ENCODE measurements at regions not wholly inside any gene's neighbourhood (a gene's known extent, or its start where the extent isn't known, plus 50 kb on each side); places are given as distances from the start of the nearest gene placed in this dataset.

DNA sequence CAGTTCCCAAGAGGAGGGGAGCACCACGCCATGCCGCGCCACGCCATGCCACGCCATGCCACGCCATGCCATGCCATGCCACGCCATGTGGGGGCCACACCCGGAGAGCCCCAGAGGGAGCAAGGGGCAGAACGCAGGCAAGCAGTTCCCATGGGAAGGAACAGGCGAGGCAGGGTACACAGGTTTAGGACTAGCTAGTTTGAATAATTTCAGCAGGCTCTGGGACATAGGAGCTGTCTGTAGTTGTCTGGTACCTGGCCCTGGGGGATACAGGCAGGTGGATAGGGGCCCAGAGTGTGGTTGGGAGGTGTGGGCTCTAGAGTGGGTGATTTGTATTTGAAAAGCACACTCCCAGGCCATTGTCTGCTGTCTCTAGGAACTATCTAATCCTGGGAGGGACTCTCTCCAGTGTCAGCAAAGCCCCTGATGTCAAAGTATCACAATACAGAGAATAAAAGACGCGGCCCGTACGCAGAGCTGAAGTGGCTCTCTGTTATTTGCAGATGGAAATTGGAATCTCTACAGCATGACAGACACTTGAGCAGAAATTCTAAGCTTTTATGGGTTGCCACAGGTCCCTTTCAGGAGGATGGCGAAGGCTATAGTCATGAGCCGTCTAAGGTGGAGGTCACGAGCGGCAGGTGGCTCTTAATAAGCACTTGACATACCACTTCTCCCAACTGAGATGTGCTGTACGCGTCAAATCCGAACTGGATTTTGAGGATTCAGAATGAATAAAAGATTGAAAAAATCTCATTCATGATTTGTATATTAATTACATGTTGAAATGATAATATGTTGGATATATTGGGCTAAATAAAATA lies 220.8 kb upstream of the TNRC6C start:
- TF ChIP-seq EZH2phosphoT487 (IDR thresholded peaks at IDR 0.05; ENCODE audit: borderline replicate concordance, low read length), result no peak
- TF ChIP-seq, protein P1, sequence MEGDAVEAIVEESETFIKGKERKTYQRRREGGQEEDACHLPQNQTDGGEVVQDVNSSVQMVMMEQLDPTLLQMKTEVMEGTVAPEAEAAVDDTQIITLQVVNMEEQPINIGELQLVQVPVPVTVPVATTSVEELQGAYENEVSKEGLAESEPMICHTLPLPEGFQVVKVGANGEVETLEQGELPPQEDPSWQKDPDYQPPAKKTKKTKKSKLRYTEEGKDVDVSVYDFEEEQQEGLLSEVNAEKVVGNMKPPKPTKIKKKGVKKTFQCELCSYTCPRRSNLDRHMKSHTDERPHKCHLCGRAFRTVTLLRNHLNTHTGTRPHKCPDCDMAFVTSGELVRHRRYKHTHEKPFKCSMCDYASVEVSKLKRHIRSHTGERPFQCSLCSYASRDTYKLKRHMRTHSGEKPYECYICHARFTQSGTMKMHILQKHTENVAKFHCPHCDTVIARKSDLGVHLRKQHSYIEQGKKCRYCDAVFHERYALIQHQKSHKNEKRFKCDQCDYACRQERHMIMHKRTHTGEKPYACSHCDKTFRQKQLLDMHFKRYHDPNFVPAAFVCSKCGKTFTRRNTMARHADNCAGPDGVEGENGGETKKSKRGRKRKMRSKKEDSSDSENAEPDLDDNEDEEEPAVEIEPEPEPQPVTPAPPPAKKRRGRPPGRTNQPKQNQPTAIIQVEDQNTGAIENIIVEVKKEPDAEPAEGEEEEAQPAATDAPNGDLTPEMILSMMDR (IDR thresholded peaks at IDR 0.05; ENCODE audit: low read depth, low read length, poor library complexity, severe bottlenecking), result no peak
